ENCODE measurements at regions not wholly inside any gene's neighbourhood (a gene's known extent, or its start where the extent isn't known, plus 50 kb on each side); places are given as distances from the start of the nearest gene placed in this dataset.

- POLR2A ChIA-PET: no interaction called here
- Histone ChIP-seq H3K27me3 (ENCODE audit: insufficient read depth, low read length, poor library complexity, severe bottlenecking) (no peaks in the 10 kb centered on the region), H3K4me3 (ENCODE audit: low read length) (no peak overlapping the region), H3K9me3 (ENCODE audit: low read length) (no peaks in the 10 kb centered on the region), H3K27ac (ENCODE audit: low read depth, low read length) (no peak overlapping the region), H3K36me3 (ENCODE audit: insufficient read depth, low read length) (no peaks in the 10 kb centered on the region), H3K4me1 (ENCODE audit: insufficient read depth, low read length) (no peaks in the 10 kb centered on the region)
- H3K4me1 Mint-ChIP-seq: no peaks in the 10 kb centered on the region
- H3K9me3 Mint-ChIP-seq: peaks cover 0 to 11% (median 2%) of the 10 kb centered on the region in 5 donors
- no peak overlapping the region for H3K27ac Mint-ChIP-seq
- DNase-seq: no peak
- H3K27me3 Mint-ChIP-seq: peaks cover 1 to 5% of the 10 kb centered on the region in 2 donors
- CTCF ChIA-PET: no interaction called here
- H3K4me3 Mint-ChIP-seq: no peak overlapping the region
- no peaks in the 10 kb centered on the region for H3K36me3 Mint-ChIP-seq
Observed at GRCh38 chr5:6995115-6995514, 281.9 kb downstream of the TENT4A start.

- Histone ChIP-seq H3K27me3 (ENCODE audit: insufficient read depth, low read length, poor library complexity, severe bottlenecking) (no peaks in the 10 kb centered on the region), H3K4me3 (ENCODE audit: low read length) (no peak overlapping the region), H3K9me3 (ENCODE audit: low read length) (no peaks in the 10 kb centered on the region), H3K4me1 (ENCODE audit: insufficient read depth, low read length) (no peaks in the 10 kb centered on the region), H3K27ac (ENCODE audit: low read depth, low read length) (no peak overlapping the region), H3K36me3 (ENCODE audit: insufficient read depth, low read length) (no peaks in the 10 kb centered on the region)
- Mint-ChIP-seq H3K36me3 (no peaks in the 10 kb centered on the region), H3K27ac (no peak overlapping the region), H3K4me1 (no peaks in the 10 kb centered on the region), H3K27me3 (peaks cover 0 to 6% of the 10 kb centered on the region in 2 donors), H3K9me3 (peaks cover 0 to 11% (median 2%) of the 10 kb centered on the region in 5 donors), H3K4me3 (no peak overlapping the region)
- ChIA-PET CTCF (no interaction called here), POLR2A (no interaction called here)
- DNase-seq: no peak
Observed at GRCh38 chr5:7000310-7000709, 287.1 kb downstream of the TENT4A start.

- Mint-ChIP-seq H3K27ac (no peak overlapping the region), H3K36me3 (no peaks in the 10 kb centered on the region), H3K4me1 (no peaks in the 10 kb centered on the region), H3K9me3 (peaks cover 0 to 4% (median 0%) of the 10 kb centered on the region in 5 donors), H3K4me3 (no peak overlapping the region), H3K27me3 (peaks cover 0 to 2% of the 10 kb centered on the region in 2 donors)
- Histone ChIP-seq H3K36me3 (ENCODE audit: insufficient read depth, low read length) (no peaks in the 10 kb centered on the region), H3K4me1 (ENCODE audit: insufficient read depth, low read length) (no peaks in the 10 kb centered on the region), H3K27ac (ENCODE audit: low read depth, low read length) (no peak overlapping the region), H3K27me3 (ENCODE audit: insufficient read depth, low read length, poor library complexity, severe bottlenecking) (no peaks in the 10 kb centered on the region), H3K9me3 (ENCODE audit: low read length) (no peaks in the 10 kb centered on the region), H3K4me3 (ENCODE audit: low read length) (no peak overlapping the region)
- DNase-seq: no peak
- POLR2A ChIA-PET: no interaction called here
- CTCF ChIA-PET: no interaction called here
Observed at GRCh38 chr5:7010591-7010990, 297.4 kb downstream of the TENT4A start.

- Histone ChIP-seq H3K4me3 (ENCODE audit: low read length) (no peak overlapping the region), H3K27me3 (ENCODE audit: insufficient read depth, low read length, poor library complexity, severe bottlenecking) (no peaks in the 10 kb centered on the region), H3K27ac (ENCODE audit: low read depth, low read length) (no peak overlapping the region), H3K36me3 (ENCODE audit: insufficient read depth, low read length) (no peaks in the 10 kb centered on the region), H3K9me3 (ENCODE audit: low read length) (no peaks in the 10 kb centered on the region), H3K4me1 (ENCODE audit: insufficient read depth, low read length) (no peaks in the 10 kb centered on the region)
- no peak for DNase-seq
- no peak overlapping the region for H3K4me3 Mint-ChIP-seq
- CTCF ChIA-PET: no interaction called here
- H3K9me3 Mint-ChIP-seq: peaks cover 0 to 2% (median 0%) of the 10 kb centered on the region in 5 donors
- H3K4me1 Mint-ChIP-seq: no peaks in the 10 kb centered on the region
- no peak overlapping the region for H3K27ac Mint-ChIP-seq
- H3K36me3 Mint-ChIP-seq: no peaks in the 10 kb centered on the region
- peaks cover 0 to 2% of the 10 kb centered on the region in 2 donors for H3K27me3 Mint-ChIP-seq
- POLR2A ChIA-PET: no interaction called here
Observed at GRCh38 chr5:7012057-7012456, 298.8 kb downstream of the TENT4A start.

GRCh38 chr5:7014611-7015010 lies 301.4 kb downstream of the TENT4A start:
- no peak for DNase-seq
- no peak overlapping the region for H3K27ac ChIP-seq (ENCODE audit: low read depth, low read length)
- no peaks in the 10 kb centered on the region for H3K4me1 ChIP-seq (ENCODE audit: insufficient read depth, low read length)
- H3K36me3 ChIP-seq (ENCODE audit: insufficient read depth, low read length): no peaks in the 10 kb centered on the region
- ChIA-PET CTCF (no interaction called here), POLR2A (no interaction called here)
- no peaks in the 10 kb centered on the region for H3K36me3 Mint-ChIP-seq
- H3K4me3 Mint-ChIP-seq: no peak overlapping the region
- H3K4me3 ChIP-seq (ENCODE audit: low read length): no peak overlapping the region
- H3K27me3 ChIP-seq (ENCODE audit: insufficient read depth, low read length, poor library complexity, severe bottlenecking): no peaks in the 10 kb centered on the region
- H3K9me3 ChIP-seq (ENCODE audit: low read length): no peaks in the 10 kb centered on the region
- H3K9me3 Mint-ChIP-seq: peaks cover 0 to 4% (median 0%) of the 10 kb centered on the region in 5 donors
- H3K27ac Mint-ChIP-seq: no peak overlapping the region
- H3K27me3 Mint-ChIP-seq: no peaks in the 10 kb centered on the region
- no peaks in the 10 kb centered on the region for H3K4me1 Mint-ChIP-seq

GRCh38 chr5:7015586-7016256 lies 302.5 kb downstream of the TENT4A start:
- POLR2A ChIA-PET: no interaction called here
- CTCF ChIA-PET: no interaction called here
- no peaks in the 10 kb centered on the region for H3K27me3 ChIP-seq (ENCODE audit: insufficient read depth, low read length, poor library complexity, severe bottlenecking)
- no peaks in the 10 kb centered on the region for H3K27me3 Mint-ChIP-seq
- no peaks in the 10 kb centered on the region for H3K36me3 Mint-ChIP-seq
- no peaks in the 10 kb centered on the region for H3K36me3 ChIP-seq (ENCODE audit: insufficient read depth, low read length)
- no peak overlapping the region for H3K4me3 Mint-ChIP-seq
- H3K9me3 Mint-ChIP-seq: peaks cover 0 to 8% (median 4%) of the 10 kb centered on the region in 5 donors
- H3K27ac ChIP-seq (ENCODE audit: low read depth, low read length): no peak overlapping the region
- H3K27ac Mint-ChIP-seq: no peak overlapping the region
- H3K4me3 ChIP-seq (ENCODE audit: low read length): no peak overlapping the region
- no peaks in the 10 kb centered on the region for H3K4me1 ChIP-seq (ENCODE audit: insufficient read depth, low read length)
- no peak for DNase-seq
- no peaks in the 10 kb centered on the region for H3K9me3 ChIP-seq (ENCODE audit: low read length)
- no peaks in the 10 kb centered on the region for H3K4me1 Mint-ChIP-seq

GRCh38 chr5:7016999-7017747 lies 303.9 kb downstream of the TENT4A start:
- Mint-ChIP-seq H3K27ac (no peak overlapping the region), H3K36me3 (no peaks in the 10 kb centered on the region), H3K9me3 (peaks cover 2 to 16% (median 9%) of the 10 kb centered on the region in 5 donors), H3K4me3 (no peak overlapping the region), H3K4me1 (no peaks in the 10 kb centered on the region), H3K27me3 (no peaks in the 10 kb centered on the region)
- no peaks in the 10 kb centered on the region for H3K36me3 ChIP-seq (ENCODE audit: insufficient read depth, low read length)
- ChIA-PET POLR2A (no interaction called here), CTCF (no interaction called here)
- no peak overlapping the region for H3K27ac ChIP-seq (ENCODE audit: low read depth, low read length)
- H3K27me3 ChIP-seq (ENCODE audit: insufficient read depth, low read length, poor library complexity, severe bottlenecking): no peaks in the 10 kb centered on the region
- no peak overlapping the region for H3K4me3 ChIP-seq (ENCODE audit: low read length)
- peaks cover 8% of the 10 kb centered on the region for H3K9me3 ChIP-seq (ENCODE audit: low read length)
- DNase-seq: no peak
- no peaks in the 10 kb centered on the region for H3K4me1 ChIP-seq (ENCODE audit: insufficient read depth, low read length)

- no peak overlapping the region for H3K27ac Mint-ChIP-seq
- peaks cover 2 to 26% (median 15%) of the 10 kb centered on the region in 5 donors for H3K9me3 Mint-ChIP-seq
- H3K9me3 ChIP-seq (ENCODE audit: low read length): peaks cover 13% of the 10 kb centered on the region
- ChIA-PET CTCF (no interaction called here), POLR2A (no interaction called here)
- H3K4me1 Mint-ChIP-seq: no peaks in the 10 kb centered on the region
- H3K36me3 Mint-ChIP-seq: no peaks in the 10 kb centered on the region
- H3K27me3 ChIP-seq (ENCODE audit: insufficient read depth, low read length, poor library complexity, severe bottlenecking): no peaks in the 10 kb centered on the region
- no peak overlapping the region for H3K4me3 ChIP-seq (ENCODE audit: low read length)
- H3K36me3 ChIP-seq (ENCODE audit: insufficient read depth, low read length): no peaks in the 10 kb centered on the region
- no peak overlapping the region for H3K4me3 Mint-ChIP-seq
- H3K27me3 Mint-ChIP-seq: no peaks in the 10 kb centered on the region
- no peak for DNase-seq
- H3K4me1 ChIP-seq (ENCODE audit: insufficient read depth, low read length): no peaks in the 10 kb centered on the region
- no peak overlapping the region for H3K27ac ChIP-seq (ENCODE audit: low read depth, low read length)
Observed at GRCh38 chr5:7018198-7018597, 305.0 kb downstream of the TENT4A start.
